ENCODE measurements at regions not wholly inside any gene's neighbourhood (a gene's known extent, or its start where the extent isn't known, plus 50 kb on each side); places are given as distances from the start of the nearest gene placed in this dataset.

- H3K4me2 ChIP-seq (ENCODE audit: low read depth, low read length, poor library complexity, severe bottlenecking) = no peak overlapping the region
- no peak for TF ChIP-seq EZH2phosphoT487 (conservative IDR thresholded peaks at IDR 0.05; ENCODE audit: low read length)
- TF ChIP-seq CTCF (IDR thresholded peaks at IDR 0.05; ENCODE audit: insufficient read depth, low read length, poor library complexity, severe bottlenecking) = no peak
- no peaks in the 10 kb centered on the region for H3K27me3 ChIP-seq (ENCODE audit: low read length)
- H3K9me3 ChIP-seq (ENCODE audit: insufficient read depth, low read length) = no peaks in the 10 kb centered on the region
- H3K27ac ChIP-seq (ENCODE audit: low read depth, low read length) = no peak overlapping the region
- H3K79me2 ChIP-seq (ENCODE audit: insufficient read depth, low read length) = no peaks in the 10 kb centered on the region
- no peaks in the 10 kb centered on the region for H3F3A ChIP-seq (ENCODE audit: insufficient read depth)
- H3K9me2 ChIP-seq (replicated peaks; ENCODE audit: insufficient read depth, low read length) = no peaks in the 10 kb centered on the region; the same call in 1 of the 2 replicates
- H3K4me3 ChIP-seq (ENCODE audit: insufficient read depth, low read length, poor library complexity, severe bottlenecking) = no peak overlapping the region
- H3K36me3 ChIP-seq (ENCODE audit: low read length) = no peaks in the 10 kb centered on the region
- no peak overlapping the region for H3K9ac ChIP-seq (ENCODE audit: low read length)
- no peak overlapping the region for H2AFZ ChIP-seq (ENCODE audit: low read depth, low read length, severe bottlenecking)
- no peaks in the 10 kb centered on the region for H4K20me1 ChIP-seq (ENCODE audit: low read depth, low read length)
Measured at GRCh38 chr13:47723898-47724297, 277.2 kb downstream of the SUCLA2 start.

- no peaks in the 10 kb centered on the region for H3K9me3 ChIP-seq (ENCODE audit: insufficient read depth, low read length)
- no peak overlapping the region for H2AFZ ChIP-seq (ENCODE audit: low read depth, low read length, severe bottlenecking)
- H3K27me3 ChIP-seq (ENCODE audit: low read length) = no peaks in the 10 kb centered on the region
- H4K20me1 ChIP-seq (ENCODE audit: low read depth, low read length) = no peaks in the 10 kb centered on the region
- no peak overlapping the region for H3K4me2 ChIP-seq (ENCODE audit: low read depth, low read length, poor library complexity, severe bottlenecking)
- no peak overlapping the region for H3K4me3 ChIP-seq (ENCODE audit: insufficient read depth, low read length, poor library complexity, severe bottlenecking)
- H3K27ac ChIP-seq (ENCODE audit: low read depth, low read length) = no peak overlapping the region
- no peaks in the 10 kb centered on the region for H3F3A ChIP-seq (ENCODE audit: insufficient read depth)
- TF ChIP-seq EZH2phosphoT487 (conservative IDR thresholded peaks at IDR 0.05; ENCODE audit: low read length) = no peak
- no peak for TF ChIP-seq CTCF (IDR thresholded peaks at IDR 0.05; ENCODE audit: insufficient read depth, low read length, poor library complexity, severe bottlenecking)
- no peak overlapping the region for H3K9ac ChIP-seq (ENCODE audit: low read length)
- H3K36me3 ChIP-seq (ENCODE audit: low read length) = no peaks in the 10 kb centered on the region
- no peaks in the 10 kb centered on the region; the same call in 1 of the 2 replicates for H3K9me2 ChIP-seq (replicated peaks; ENCODE audit: insufficient read depth, low read length)
- H3K79me2 ChIP-seq (ENCODE audit: insufficient read depth, low read length) = no peaks in the 10 kb centered on the region
Measured at GRCh38 chr13:47719164-47719563, 281.9 kb downstream of the SUCLA2 start.

- no peaks in the 10 kb centered on the region for H3K9me3 ChIP-seq (ENCODE audit: insufficient read depth, low read length)
- no peaks in the 10 kb centered on the region for H3K79me2 ChIP-seq (ENCODE audit: insufficient read depth, low read length)
- no peaks in the 10 kb centered on the region for H3K36me3 ChIP-seq (ENCODE audit: low read length)
- H3K27me3 ChIP-seq (ENCODE audit: low read length) = no peaks in the 10 kb centered on the region
- no peak overlapping the region for H3K9ac ChIP-seq (ENCODE audit: low read length)
- H3K27ac ChIP-seq (ENCODE audit: low read depth, low read length) = no peak overlapping the region
- H3K4me2 ChIP-seq (ENCODE audit: low read depth, low read length, poor library complexity, severe bottlenecking) = no peak overlapping the region
- H3K4me3 ChIP-seq (ENCODE audit: insufficient read depth, low read length, poor library complexity, severe bottlenecking) = no peak overlapping the region
- no peaks in the 10 kb centered on the region for H3F3A ChIP-seq (ENCODE audit: insufficient read depth)
- H3K9me2 ChIP-seq (replicated peaks; ENCODE audit: insufficient read depth, low read length) = no peaks in the 10 kb centered on the region; the same call in 1 of the 2 replicates
- no peak overlapping the region for H2AFZ ChIP-seq (ENCODE audit: low read depth, low read length, severe bottlenecking)
- H4K20me1 ChIP-seq (ENCODE audit: low read depth, low read length) = no peaks in the 10 kb centered on the region
- no peak for TF ChIP-seq CTCF (IDR thresholded peaks at IDR 0.05; ENCODE audit: insufficient read depth, low read length, poor library complexity, severe bottlenecking)
- TF ChIP-seq EZH2phosphoT487 (conservative IDR thresholded peaks at IDR 0.05; ENCODE audit: low read length) = no peak
Measured at GRCh38 chr13:47718556-47718955, 282.5 kb downstream of the SUCLA2 start.
